GM12864 (cell line): ENCODE measurements at regions not wholly inside any gene's neighbourhood (a gene's known extent, or its start where the extent isn't known, plus 50 kb on each side); places are given as distances from the start of the nearest gene placed in this dataset.

Source experiments
- DNase-seq: peaks from one replicate; pipeline ENCODE4 v3.0.0-alpha.2; 2011; ENCODE audit warnings: low read depth
- H3K4me3 ChIP-seq: 2 replicates; pipeline ENCODE4 v1.5.1; 2011; ENCODE audit warnings: mild to moderate bottlenecking, low read depth, low read length, control low read depth
- TF ChIP-seq, protein P1 (sequence below): IDR thresholded peaks from 2 replicates; pipeline ENCODE4 v1.5.1; 2011; ENCODE audit warnings: low read depth, mild to moderate bottlenecking, moderate library complexity, low read length, control low read depth, inconsistent platforms; ENCODE audit errors: missing control alignments

DNA sequence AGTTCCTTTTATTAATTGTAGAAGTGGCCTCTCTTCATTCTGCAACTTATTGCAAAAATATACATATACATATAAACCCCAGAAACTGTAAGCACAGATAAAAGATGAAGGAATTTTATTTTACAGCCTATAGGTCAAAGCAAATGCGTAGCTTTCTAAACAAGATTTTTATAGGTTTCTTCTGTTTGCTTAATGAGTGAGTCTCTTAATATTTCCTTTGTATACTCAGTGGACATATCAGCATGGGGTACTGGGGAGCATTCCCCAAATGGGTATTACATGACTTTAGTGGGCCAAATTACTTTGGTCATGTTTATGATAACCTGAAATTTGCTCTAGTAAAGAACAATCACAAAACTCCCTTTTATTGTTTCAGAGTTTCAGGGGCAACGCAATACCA lies 1698.6 kb upstream of the IGFBP7 start:
- TF ChIP-seq, protein P1, sequence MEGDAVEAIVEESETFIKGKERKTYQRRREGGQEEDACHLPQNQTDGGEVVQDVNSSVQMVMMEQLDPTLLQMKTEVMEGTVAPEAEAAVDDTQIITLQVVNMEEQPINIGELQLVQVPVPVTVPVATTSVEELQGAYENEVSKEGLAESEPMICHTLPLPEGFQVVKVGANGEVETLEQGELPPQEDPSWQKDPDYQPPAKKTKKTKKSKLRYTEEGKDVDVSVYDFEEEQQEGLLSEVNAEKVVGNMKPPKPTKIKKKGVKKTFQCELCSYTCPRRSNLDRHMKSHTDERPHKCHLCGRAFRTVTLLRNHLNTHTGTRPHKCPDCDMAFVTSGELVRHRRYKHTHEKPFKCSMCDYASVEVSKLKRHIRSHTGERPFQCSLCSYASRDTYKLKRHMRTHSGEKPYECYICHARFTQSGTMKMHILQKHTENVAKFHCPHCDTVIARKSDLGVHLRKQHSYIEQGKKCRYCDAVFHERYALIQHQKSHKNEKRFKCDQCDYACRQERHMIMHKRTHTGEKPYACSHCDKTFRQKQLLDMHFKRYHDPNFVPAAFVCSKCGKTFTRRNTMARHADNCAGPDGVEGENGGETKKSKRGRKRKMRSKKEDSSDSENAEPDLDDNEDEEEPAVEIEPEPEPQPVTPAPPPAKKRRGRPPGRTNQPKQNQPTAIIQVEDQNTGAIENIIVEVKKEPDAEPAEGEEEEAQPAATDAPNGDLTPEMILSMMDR, result no peak
- no peak overlapping the region for H3K4me3 ChIP-seq
- no peak for DNase-seq

- DNase-seq, result no peak
- TF ChIP-seq, protein P1, result no peak
- no peak overlapping the region for H3K4me3 ChIP-seq
These were observed 1697.8 kb upstream of the IGFBP7 start for GRCh38 chr4:58807843-58808615.

GRCh38 chr4:58776627-58777026 lies 1666.4 kb upstream of the IGFBP7 start:
- no peak overlapping the region for H3K4me3 ChIP-seq
- DNase-seq, result no peak
- TF ChIP-seq, protein P1, result no peak

- no peak for DNase-seq
- TF ChIP-seq, protein P1, result no peak
- no peak overlapping the region for H3K4me3 ChIP-seq
These were observed 1657.4 kb upstream of the IGFBP7 start for GRCh38 chr4:58767598-58767997.

DNA sequence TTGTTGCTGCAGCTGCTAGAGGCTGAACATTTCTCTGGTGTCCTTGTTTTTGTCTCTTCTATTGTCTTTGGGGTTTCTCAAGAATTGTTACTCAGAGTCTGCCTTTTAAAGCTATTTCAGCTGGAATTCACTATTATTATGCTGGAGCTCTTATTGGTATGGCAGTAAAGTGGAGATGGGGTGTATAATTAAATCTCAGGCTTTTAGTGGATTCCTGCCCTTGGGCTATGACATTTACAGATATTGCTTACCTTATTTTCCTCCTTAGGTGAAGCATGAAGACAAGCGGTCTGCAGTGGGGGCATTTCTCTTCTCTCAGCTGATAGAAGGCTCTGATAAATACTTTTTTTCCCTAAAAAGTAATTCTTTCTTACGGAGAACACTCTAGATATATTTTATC lies 1656.6 kb upstream of the IGFBP7 start:
- no peak for DNase-seq
- TF ChIP-seq, protein P1, result no peak
- no peak overlapping the region for H3K4me3 ChIP-seq

- TF ChIP-seq, protein P1, result no peak
- no peak overlapping the region for H3K4me3 ChIP-seq
- no peak for DNase-seq
These were observed 1651.4 kb upstream of the IGFBP7 start for GRCh38 chr4:58761563-58761962.

DNA sequence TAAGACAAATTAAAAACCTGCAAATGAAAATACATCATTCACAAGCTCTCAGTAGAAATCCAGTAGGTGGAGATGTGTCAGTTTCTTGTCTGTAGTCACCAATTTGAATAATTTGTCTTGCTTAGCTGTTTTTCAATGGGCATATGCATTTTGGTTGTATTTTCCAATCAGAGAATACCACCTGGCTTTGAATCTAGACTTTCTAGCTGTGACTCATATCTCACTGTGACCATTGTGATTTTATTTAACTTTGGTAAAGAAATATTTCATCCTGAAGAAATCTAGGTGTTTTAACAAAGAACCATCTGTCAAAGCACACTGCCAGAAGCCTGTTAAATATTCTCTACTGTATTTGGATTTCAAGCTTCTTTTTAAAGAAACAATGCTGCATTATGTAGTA lies 1650.6 kb upstream of the IGFBP7 start:
- H3K4me3 ChIP-seq, result no peak overlapping the region
- TF ChIP-seq, protein P1, result no peak
- DNase-seq, result no peak
